ENCODE measurements at regions not wholly inside any gene's neighbourhood (a gene's known extent, or its start where the extent isn't known, plus 50 kb on each side); places are given as distances from the start of the nearest gene placed in this dataset.

- no peaks in the 10 kb centered on the region for H3K27me3 ChIP-seq (ENCODE audit: control insufficient read depth in 1 of 2, insufficient read depth in 2 of 2, low read length in 1 of 2)
- WGBS, 2 donors: 82 to 95% methylated on average over 1 of the region's 1 CpG
- no peaks in the 10 kb centered on the region for H3K4me1 ChIP-seq (ENCODE audit: control insufficient read depth in 1 of 2, insufficient read depth in 2 of 2, low read length in 2 of 2)
- H3K9me3 ChIP-seq (ENCODE audit: control insufficient read depth, low read length): no peaks in the 10 kb centered on the region
- no peaks in the 10 kb centered on the region for H3K36me3 ChIP-seq (ENCODE audit: control insufficient read depth in 1 of 2, insufficient read depth in 2 of 2, low read length in 1 of 2)
- no peak for DNase-seq
- ATAC-seq (ENCODE audit: low FRiP score): no peak
- no peak overlapping the region for H3K27ac ChIP-seq (ENCODE audit: low read depth in 1 of 2, low read length in 2 of 2)
- H3K4me3 ChIP-seq (ENCODE audit: low read length in 2 of 2): no peak overlapping the region
- intact Hi-C loops (cut with DNase I): no loop called here
Measured at GRCh38 chr5:106963630-106964029, 707.1 kb downstream of the EFNA5 start.

- WGBS, 2 donors: 81 to 83% methylated on average over 7 of the region's 7 CpGs
- no peaks in the 10 kb centered on the region for H3K9me3 ChIP-seq (ENCODE audit: control insufficient read depth, low read length)
- intact Hi-C loops (cut with DNase I): no loop called here
Measured at GRCh38 chr5:106962464-106963230, 708.1 kb downstream of the EFNA5 start.

GRCh38 chr5:106959387-106959786 lies 711.4 kb downstream of the EFNA5 start:
- no peak for ATAC-seq (ENCODE audit: low FRiP score)

More at GRCh38 chr5:106962464-106963230, 708.1 kb downstream of the EFNA5 start:
- DNase-seq (no peak), ATAC-seq (ENCODE audit: low FRiP score) (no peak)
- Histone ChIP-seq H3K27me3 (ENCODE audit: control insufficient read depth in 1 of 2, insufficient read depth in 2 of 2, low read length in 1 of 2) (no peaks in the 10 kb centered on the region), H3K4me3 (ENCODE audit: low read length in 2 of 2) (no peak overlapping the region), H3K36me3 (ENCODE audit: control insufficient read depth in 1 of 2, insufficient read depth in 2 of 2, low read length in 1 of 2) (no peaks in the 10 kb centered on the region), H3K4me1 (ENCODE audit: control insufficient read depth in 1 of 2, insufficient read depth in 2 of 2, low read length in 2 of 2) (no peaks in the 10 kb centered on the region), H3K27ac (ENCODE audit: low read depth in 1 of 2, low read length in 2 of 2) (no peak overlapping the region)

GRCh38 chr5:106957336-106957735 lies 713.4 kb downstream of the EFNA5 start:
- intact Hi-C loops (cut with DNase I): no loop called here
- H3K9me3 ChIP-seq (ENCODE audit: control insufficient read depth, low read length): no peaks in the 10 kb centered on the region
- no peak for DNase-seq
- no peaks in the 10 kb centered on the region for H3K27me3 ChIP-seq (ENCODE audit: control insufficient read depth in 1 of 2, insufficient read depth in 2 of 2, low read length in 1 of 2)
- no peaks in the 10 kb centered on the region for H3K4me1 ChIP-seq (ENCODE audit: control insufficient read depth in 1 of 2, insufficient read depth in 2 of 2, low read length in 2 of 2)
- no peak for ATAC-seq (ENCODE audit: low FRiP score)
- no peak overlapping the region for H3K27ac ChIP-seq (ENCODE audit: low read depth in 1 of 2, low read length in 2 of 2)
- no peak overlapping the region for H3K4me3 ChIP-seq (ENCODE audit: low read length in 2 of 2)
- H3K36me3 ChIP-seq (ENCODE audit: control insufficient read depth in 1 of 2, insufficient read depth in 2 of 2, low read length in 1 of 2): no peaks in the 10 kb centered on the region
- 83 to 95% methylated on average over 3 of the region's 3 CpGs for WGBS, 2 donors

More at GRCh38 chr5:106959387-106959786, 711.4 kb downstream of the EFNA5 start:
- 85 to 86% methylated on average over 2 of the region's 2 CpGs for WGBS, 2 donors
- H3K9me3 ChIP-seq (ENCODE audit: control insufficient read depth, low read length): no peaks in the 10 kb centered on the region
- H3K4me3 ChIP-seq (ENCODE audit: low read length in 2 of 2): no peak overlapping the region
- no peaks in the 10 kb centered on the region for H3K27me3 ChIP-seq (ENCODE audit: control insufficient read depth in 1 of 2, insufficient read depth in 2 of 2, low read length in 1 of 2)
- H3K36me3 ChIP-seq (ENCODE audit: control insufficient read depth in 1 of 2, insufficient read depth in 2 of 2, low read length in 1 of 2): no peaks in the 10 kb centered on the region
- DNase-seq: no peak
- H3K27ac ChIP-seq (ENCODE audit: low read depth in 1 of 2, low read length in 2 of 2): no peak overlapping the region
- H3K4me1 ChIP-seq (ENCODE audit: control insufficient read depth in 1 of 2, insufficient read depth in 2 of 2, low read length in 2 of 2): no peaks in the 10 kb centered on the region
- intact Hi-C loops (cut with DNase I): no loop called here

GRCh38 chr5:106956886-106957285 lies 713.9 kb downstream of the EFNA5 start:
- Histone ChIP-seq H3K36me3 (ENCODE audit: control insufficient read depth in 1 of 2, insufficient read depth in 2 of 2, low read length in 1 of 2) (no peaks in the 10 kb centered on the region), H3K4me1 (ENCODE audit: control insufficient read depth in 1 of 2, insufficient read depth in 2 of 2, low read length in 2 of 2) (no peaks in the 10 kb centered on the region), H3K4me3 (ENCODE audit: low read length in 2 of 2) (no peak overlapping the region), H3K27ac (ENCODE audit: low read depth in 1 of 2, low read length in 2 of 2) (no peak overlapping the region), H3K27me3 (ENCODE audit: control insufficient read depth in 1 of 2, insufficient read depth in 2 of 2, low read length in 1 of 2) (no peaks in the 10 kb centered on the region), H3K9me3 (ENCODE audit: control insufficient read depth, low read length) (no peaks in the 10 kb centered on the region)
- no peak for DNase-seq
- WGBS, 2 donors: 47 to 48% methylated on average over 1 of the region's 1 CpG
- intact Hi-C loops (cut with DNase I): no loop called here
- ATAC-seq (ENCODE audit: low FRiP score): no peak

- no peak for DNase-seq
- 80 to 87% methylated on average over 5 of the region's 5 CpGs for WGBS, 2 donors
Measured at GRCh38 chr5:106956187-106956586, 714.5 kb downstream of the EFNA5 start.

GRCh38 chr5:106940986-106941385 lies 729.8 kb downstream of the EFNA5 start:
- intact Hi-C loops (cut with DNase I): no loop called here
- Histone ChIP-seq H3K27ac (ENCODE audit: low read depth in 1 of 2, low read length in 2 of 2) (no peak overlapping the region), H3K4me1 (ENCODE audit: control insufficient read depth in 1 of 2, insufficient read depth in 2 of 2, low read length in 2 of 2) (no peaks in the 10 kb centered on the region), H3K4me3 (ENCODE audit: low read length in 2 of 2) (no peak overlapping the region), H3K36me3 (ENCODE audit: control insufficient read depth in 1 of 2, insufficient read depth in 2 of 2, low read length in 1 of 2) (no peaks in the 10 kb centered on the region), H3K27me3 (ENCODE audit: control insufficient read depth in 1 of 2, insufficient read depth in 2 of 2, low read length in 1 of 2) (no peaks in the 10 kb centered on the region), H3K9me3 (ENCODE audit: control insufficient read depth, low read length) (peaks cover 1% of the 10 kb centered on the region)
- no peak for ATAC-seq (ENCODE audit: low FRiP score)
- WGBS, 2 donors: 26 to 33% methylated on average over 3 of the region's 3 CpGs
- no peak for DNase-seq

More at GRCh38 chr5:106956187-106956586, 714.5 kb downstream of the EFNA5 start:
- Histone ChIP-seq H3K27ac (ENCODE audit: low read depth in 1 of 2, low read length in 2 of 2) (no peak overlapping the region), H3K36me3 (ENCODE audit: control insufficient read depth in 1 of 2, insufficient read depth in 2 of 2, low read length in 1 of 2) (no peaks in the 10 kb centered on the region), H3K4me1 (ENCODE audit: control insufficient read depth in 1 of 2, insufficient read depth in 2 of 2, low read length in 2 of 2) (no peaks in the 10 kb centered on the region), H3K9me3 (ENCODE audit: control insufficient read depth, low read length) (no peaks in the 10 kb centered on the region), H3K4me3 (ENCODE audit: low read length in 2 of 2) (no peak overlapping the region), H3K27me3 (ENCODE audit: control insufficient read depth in 1 of 2, insufficient read depth in 2 of 2, low read length in 1 of 2) (no peaks in the 10 kb centered on the region)
- intact Hi-C loops (cut with DNase I): no loop called here
- no peak for ATAC-seq (ENCODE audit: low FRiP score)

- H3K27ac ChIP-seq (ENCODE audit: low read depth in 1 of 2, low read length in 2 of 2): no peak overlapping the region
- H3K4me1 ChIP-seq (ENCODE audit: control insufficient read depth in 1 of 2, insufficient read depth in 2 of 2, low read length in 2 of 2): no peaks in the 10 kb centered on the region
- intact Hi-C loops (cut with DNase I): no loop called here
- H3K9me3 ChIP-seq (ENCODE audit: control insufficient read depth, low read length): peaks cover 1% of the 10 kb centered on the region
- WGBS, 2 donors: 91 to 92% methylated on average over 8 of the region's 8 CpGs
- no peak overlapping the region for H3K4me3 ChIP-seq (ENCODE audit: low read length in 2 of 2)
- ATAC-seq (ENCODE audit: low FRiP score) (no peak), DNase-seq (no peak)
- no peaks in the 10 kb centered on the region for H3K27me3 ChIP-seq (ENCODE audit: control insufficient read depth in 1 of 2, insufficient read depth in 2 of 2, low read length in 1 of 2)
- no peaks in the 10 kb centered on the region for H3K36me3 ChIP-seq (ENCODE audit: control insufficient read depth in 1 of 2, insufficient read depth in 2 of 2, low read length in 1 of 2)
Measured at GRCh38 chr5:106940301-106940846, 730.4 kb downstream of the EFNA5 start.

GRCh38 chr5:106923409-106923808 lies 747.3 kb downstream of the EFNA5 start:
- Histone ChIP-seq H3K4me3 (ENCODE audit: low read length in 2 of 2) (no peak overlapping the region), H3K9me3 (ENCODE audit: control insufficient read depth, low read length) (no peaks in the 10 kb centered on the region), H3K4me1 (ENCODE audit: control insufficient read depth in 1 of 2, insufficient read depth in 2 of 2, low read length in 2 of 2) (no peaks in the 10 kb centered on the region), H3K27me3 (ENCODE audit: control insufficient read depth in 1 of 2, insufficient read depth in 2 of 2, low read length in 1 of 2) (no peaks in the 10 kb centered on the region), H3K36me3 (ENCODE audit: control insufficient read depth in 1 of 2, insufficient read depth in 2 of 2, low read length in 1 of 2) (no peaks in the 10 kb centered on the region), H3K27ac (ENCODE audit: low read depth in 1 of 2, low read length in 2 of 2) (no peak overlapping the region)
- ATAC-seq (ENCODE audit: low FRiP score): no peak
- intact Hi-C loops (cut with DNase I): no loop called here
- DNase-seq: no peak
- 95 to 97% methylated on average over 1 of the region's 1 CpG for WGBS, 2 donors

All from aorta (tissue), 5 donors.